ENCODE measurements at regions not wholly inside any gene's neighbourhood (a gene's known extent, or its start where the extent isn't known, plus 50 kb on each side); places are given as distances from the start of the nearest gene placed in this dataset.
A peak's percentile ranks its signal among the peaks of the same experiment; 100 is the strongest.
"Not testable (repeated sequence)": the region's sequence is repeated elsewhere in the genome, so short reads cannot be mapped to it uniquely, and the experiment has no call there.

DNA sequence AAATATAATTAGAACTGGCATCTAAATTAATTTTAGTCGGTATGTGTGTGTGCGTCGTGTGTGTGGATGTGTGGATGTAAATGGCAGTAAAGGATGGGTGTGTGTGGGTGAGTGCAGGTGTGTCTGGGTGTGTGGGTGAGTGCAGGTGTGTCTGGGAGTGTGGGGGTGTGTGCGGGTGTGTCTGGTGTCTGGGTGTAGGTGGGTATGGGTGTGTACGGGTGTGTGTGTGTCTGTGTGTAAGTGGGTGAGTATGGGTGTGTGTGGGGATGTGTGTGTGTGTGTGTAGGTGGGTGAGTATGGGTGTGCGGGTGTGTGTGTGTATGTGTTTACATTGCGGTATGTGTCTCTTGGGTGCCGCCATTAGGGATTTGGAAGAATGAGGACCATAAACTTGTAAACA lies 55.0 kb downstream of the OR11H1 start:
- H3K9me3 ChIP-seq; intact Hi-C loops (cut with DNase I); DNase-seq; H3K4me1 ChIP-seq; H3K27ac ChIP-seq; H3K36me3 ChIP-seq; H3K4me3 ChIP-seq; H3K27me3 ChIP-seq; ATAC-seq; FAIRE-seq: not testable (repeated sequence)
- 80 to 100% methylated on average over 1 to 3 of the region's 8 CpGs for WGBS, 2 donors

DNA sequence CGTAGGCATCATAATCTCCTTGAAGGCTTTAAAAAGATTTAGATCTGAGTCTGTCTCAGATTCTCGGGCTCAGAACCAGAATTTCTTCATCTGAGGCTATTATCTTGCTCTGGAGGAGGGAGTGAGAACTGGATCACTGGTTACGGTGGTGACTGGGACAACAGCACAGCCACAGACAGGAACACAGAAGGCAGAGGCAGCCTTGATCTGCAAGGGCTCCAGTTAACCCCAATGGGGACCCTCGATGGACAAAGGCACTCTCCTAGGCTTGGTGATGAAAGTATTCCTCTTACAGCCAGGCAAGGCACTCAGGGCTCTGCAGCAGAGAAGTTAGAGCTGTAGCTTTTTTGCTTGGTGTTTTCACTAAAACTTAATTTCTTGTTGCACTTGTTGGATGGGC lies 74.2 kb downstream of the OR11H1 start:
- ATAC-seq; H3K4me1 ChIP-seq; FAIRE-seq; H3K36me3 ChIP-seq; H3K27me3 ChIP-seq; H3K4me3 ChIP-seq; intact Hi-C loops (cut with DNase I); H3K9me3 ChIP-seq; DNase-seq; H3K27ac ChIP-seq: not testable (repeated sequence)
- WGBS, 2 donors, result 9% methylated on average over 2 of the region's 4 CpGs; no CpG with 5 or more reads in 1 of the 2 donors

DNA sequence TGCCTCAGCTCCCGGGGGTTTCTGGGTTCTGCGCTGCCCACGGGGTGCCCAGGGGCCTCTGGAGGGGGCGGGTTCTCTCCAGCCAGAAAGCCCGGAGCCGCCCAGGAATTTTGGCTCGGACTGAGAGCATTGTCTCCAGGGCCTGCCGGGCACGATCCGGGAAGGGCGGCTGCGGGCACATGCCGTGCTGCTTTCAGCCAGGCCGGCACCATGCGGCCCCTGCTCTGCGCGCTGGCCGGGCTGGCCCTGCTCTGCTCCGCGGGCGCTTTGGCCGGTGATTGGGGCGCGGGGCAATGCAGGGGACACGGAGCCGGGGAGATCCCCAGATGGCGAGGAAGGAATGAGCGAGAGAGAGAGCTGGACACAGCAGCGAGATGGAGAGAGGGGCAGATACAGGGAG lies 75.1 kb downstream of the OR11H1 start:
- DNase-seq; H3K4me3 ChIP-seq; H3K9me3 ChIP-seq; intact Hi-C loops (cut with DNase I); H3K4me1 ChIP-seq; H3K27me3 ChIP-seq; H3K36me3 ChIP-seq; ATAC-seq; FAIRE-seq; H3K27ac ChIP-seq: not testable (repeated sequence)
- 33 to 41% methylated on average over 5 to 11 of the region's 29 CpGs for whole genome bisulfite sequencing, 2 donors

DNA sequence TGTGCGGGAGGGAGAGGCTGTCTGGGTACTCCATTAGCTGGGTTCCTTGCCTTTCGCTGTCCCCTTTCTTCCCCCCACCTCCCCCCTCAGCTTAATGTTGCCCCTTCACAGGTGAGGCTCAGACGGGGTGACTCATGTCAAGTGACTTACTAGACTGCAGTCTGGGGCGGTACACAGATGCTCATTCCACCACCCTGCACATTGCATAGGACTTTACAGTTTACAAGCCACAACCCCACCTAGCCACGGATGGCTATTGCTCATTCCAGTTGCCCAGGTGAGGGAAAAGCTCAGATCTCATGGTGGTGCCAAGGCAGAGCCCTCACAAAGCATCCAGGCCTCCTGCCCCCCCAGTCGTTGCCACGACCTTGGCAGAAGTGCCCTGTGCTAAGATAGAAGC lies 76.2 kb downstream of the OR11H1 start:
- DNase-seq; H3K4me1 ChIP-seq; H3K9me3 ChIP-seq; ATAC-seq; H3K27me3 ChIP-seq; H3K27ac ChIP-seq; H3K4me3 ChIP-seq; H3K36me3 ChIP-seq; intact Hi-C loops (cut with DNase I); FAIRE-seq: not testable (repeated sequence)
- no CpG with 5 or more reads among the region's 7 CpGs for WGBS, 2 donors

DNA sequence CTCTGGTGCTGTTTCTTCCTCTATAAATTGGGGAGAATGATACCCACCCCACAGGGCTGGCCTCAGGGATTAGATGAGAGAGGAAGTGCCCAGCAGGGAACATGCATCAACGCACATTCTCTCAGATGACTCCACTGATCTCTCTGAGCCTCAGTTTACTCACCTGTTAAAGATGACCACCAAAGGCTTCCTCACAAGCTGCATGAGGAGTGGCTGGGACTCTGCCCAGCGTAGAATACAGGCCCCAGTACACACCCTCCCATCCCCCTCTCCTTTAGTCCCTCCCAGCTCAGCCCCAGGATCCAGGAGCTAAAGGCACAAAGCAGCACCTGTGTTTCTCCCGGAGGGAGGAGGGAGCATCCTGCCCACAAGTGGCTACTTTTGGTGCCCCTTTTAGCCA lies 76.7 kb downstream of the OR11H1 start:
- FAIRE-seq; H3K27me3 ChIP-seq; H3K4me1 ChIP-seq; ATAC-seq; DNase-seq; H3K9me3 ChIP-seq; H3K4me3 ChIP-seq; H3K27ac ChIP-seq; H3K36me3 ChIP-seq; intact Hi-C loops (cut with DNase I): not testable (repeated sequence)
- WGBS, 2 donors, result 55% methylated on average over 2 of the region's 3 CpGs; no CpG with 5 or more reads in 1 of the 2 donors

DNA sequence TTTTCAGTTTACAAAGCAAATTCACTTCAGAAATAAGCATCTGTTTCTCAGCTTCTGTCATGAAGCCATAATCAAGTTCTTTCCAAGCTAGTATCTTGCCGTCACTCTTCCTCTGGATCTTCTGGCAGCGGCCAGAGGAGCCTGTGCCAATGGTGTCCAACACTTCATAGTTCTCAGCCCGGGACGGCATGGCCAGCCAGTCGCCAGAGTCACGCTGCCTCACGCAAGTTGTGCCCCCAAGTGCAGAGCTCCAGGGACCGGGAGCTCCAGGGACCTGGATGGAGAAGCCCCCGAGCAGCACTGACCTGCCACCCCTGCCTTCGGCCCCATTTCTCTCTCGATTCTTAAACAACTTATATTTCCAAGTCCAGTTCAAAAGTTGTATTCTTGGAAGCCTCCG lies 76.9 kb upstream of the POTEH start:
- ATAC-seq; H3K36me3 ChIP-seq; H3K9me3 ChIP-seq; H3K27ac ChIP-seq; H3K4me1 ChIP-seq; H3K4me3 ChIP-seq; H3K27me3 ChIP-seq; FAIRE-seq; intact Hi-C loops (cut with DNase I): not testable (repeated sequence)
- WGBS, 2 donors, result 53 to 79% methylated on average over 10 to 12 of the region's 12 CpGs
- peak in 1 of 6 donors; percentile 77 for DNase-seq

DNA sequence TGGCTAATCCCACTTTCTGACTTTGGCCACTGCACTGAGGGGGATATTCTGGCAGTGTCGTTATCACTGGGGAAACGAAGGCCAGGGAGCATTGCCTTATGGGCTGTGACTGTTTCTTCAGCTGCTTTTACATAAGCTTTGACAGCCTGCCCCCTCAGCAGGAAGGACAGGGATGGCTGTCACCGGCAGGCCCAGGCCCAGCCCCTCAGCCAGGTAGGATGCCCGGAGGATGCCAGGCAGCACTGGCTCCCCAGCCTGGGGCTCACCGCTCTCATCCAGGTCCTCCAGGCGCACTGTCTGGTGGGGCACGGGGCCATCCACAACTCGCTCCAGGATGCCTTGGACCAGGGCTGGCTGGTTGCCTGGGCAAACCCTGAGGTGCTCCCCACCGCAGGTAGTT lies 74.7 kb upstream of the POTEH start:
- intact Hi-C loops (cut with DNase I); FAIRE-seq; H3K36me3 ChIP-seq; H3K27me3 ChIP-seq; ATAC-seq; H3K27ac ChIP-seq; H3K4me3 ChIP-seq; H3K4me1 ChIP-seq; H3K9me3 ChIP-seq: not testable (repeated sequence)
- peak in 1 of 6 donors; percentile 44 for DNase-seq
- WGBS, 2 donors, result 69 to 76% methylated on average over 2 to 6 of the region's 9 CpGs

DNA sequence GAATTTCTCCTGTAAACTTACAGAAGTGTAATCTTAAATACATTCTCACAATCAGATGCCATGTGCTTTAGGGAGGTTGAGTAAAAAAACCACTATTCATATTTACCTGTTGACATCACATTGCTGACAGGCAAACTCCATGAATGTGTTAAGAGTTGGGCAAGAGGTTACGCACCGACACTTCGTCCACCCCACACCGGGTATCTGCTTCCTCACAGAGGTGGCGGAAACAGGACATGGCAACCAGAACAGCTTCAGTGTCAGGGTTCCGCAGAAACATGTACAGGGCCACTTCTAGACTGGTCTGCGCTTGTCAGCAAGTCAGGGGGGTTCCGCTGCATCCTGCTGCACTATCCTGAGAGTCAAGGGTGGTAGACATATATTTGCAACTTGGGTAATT lies 61.6 kb upstream of the POTEH start:
- H3K36me3 ChIP-seq; intact Hi-C loops (cut with DNase I); H3K4me3 ChIP-seq; H3K27me3 ChIP-seq; FAIRE-seq; H3K27ac ChIP-seq; H3K9me3 ChIP-seq; H3K4me1 ChIP-seq; ATAC-seq: not testable (repeated sequence)
- whole genome bisulfite sequencing, 2 donors, result 60 to 70% methylated on average over 8 of the region's 8 CpGs
- DNase-seq, result peak in 1 of 6 donors; percentile 36

DNA sequence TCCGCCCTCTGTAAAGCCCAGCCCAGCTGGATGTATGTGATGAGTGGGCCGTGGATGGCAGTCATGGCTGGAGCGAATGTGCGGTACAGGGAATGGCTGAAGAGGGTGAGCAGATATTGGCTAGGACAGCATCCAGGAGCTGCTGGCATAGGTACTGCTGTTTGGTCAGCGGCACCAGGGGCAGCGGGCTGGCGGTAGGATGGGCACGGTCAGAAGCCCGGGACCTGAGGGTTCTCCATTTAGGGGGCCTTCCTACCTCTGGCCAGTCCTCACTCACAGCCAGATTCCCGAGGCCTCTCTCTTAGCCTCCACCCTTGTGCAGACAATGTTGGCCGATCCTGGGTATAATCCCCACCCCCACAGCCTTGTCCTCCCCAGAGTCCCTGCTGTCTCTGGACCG lies 53.1 kb upstream of the POTEH start:
- intact Hi-C loops (cut with DNase I); H3K27ac ChIP-seq; H3K36me3 ChIP-seq; H3K4me1 ChIP-seq; H3K9me3 ChIP-seq; H3K27me3 ChIP-seq; FAIRE-seq; H3K4me3 ChIP-seq; ATAC-seq: not testable (repeated sequence)
- peak in 1 of 6 donors; percentile 32 for DNase-seq
- 74 to 78% methylated on average over 11 of the region's 12 CpGs for WGBS, 2 donors

DNA sequence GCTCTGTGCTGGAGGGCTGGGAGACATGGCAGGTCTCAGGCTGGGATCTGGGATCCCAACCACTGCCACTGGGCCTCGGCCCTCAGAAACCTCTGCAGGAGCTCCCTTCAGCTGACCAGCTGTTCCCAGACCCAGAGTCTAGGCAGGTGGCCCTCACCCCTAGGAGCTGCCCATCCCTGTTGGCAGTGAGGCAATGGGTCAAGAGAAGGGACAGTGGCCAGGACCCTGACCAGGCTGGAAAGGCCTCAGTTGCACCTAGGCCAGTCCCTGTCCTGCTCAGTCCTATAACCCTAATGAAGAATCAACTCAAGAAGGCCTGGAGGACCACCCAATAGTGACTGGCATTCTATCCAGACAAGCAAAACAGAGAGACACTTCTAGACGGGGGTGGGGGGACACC lies 52.4 kb upstream of the POTEH start:
- DNase-seq (peak in 1 of 6 donors; percentile 37), ATAC-seq (peak in 1 of 4 donors; percentile 7)
- WGBS, 2 donors, result no CpG with 5 or more reads among the region's 2 CpGs
- H3K4me3 ChIP-seq; H3K27ac ChIP-seq; H3K9me3 ChIP-seq; FAIRE-seq; H3K36me3 ChIP-seq; intact Hi-C loops (cut with DNase I); H3K27me3 ChIP-seq; H3K4me1 ChIP-seq: not testable (repeated sequence)

DNA sequence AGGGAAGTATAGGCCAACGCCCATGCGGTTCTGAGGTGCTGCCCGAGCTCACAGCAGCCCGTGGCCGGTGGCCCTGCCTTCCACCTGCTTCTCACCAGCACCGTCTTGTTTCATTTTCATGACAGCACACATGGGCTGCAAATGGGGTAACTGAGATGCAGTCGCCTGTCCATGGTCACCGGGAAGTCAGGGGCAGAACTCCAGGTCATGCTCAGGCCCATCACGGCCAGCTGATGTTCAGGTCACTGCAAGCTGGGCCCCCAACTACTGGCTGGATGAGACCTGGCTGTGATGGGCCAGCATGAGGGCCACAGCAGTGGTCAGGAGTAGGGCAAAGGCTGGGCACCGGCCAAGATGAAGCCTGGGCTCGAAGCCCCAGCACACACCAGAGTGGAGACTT lies 51.9 kb upstream of the POTEH start:
- 64 to 68% methylated on average over 6 to 8 of the region's 11 CpGs for WGBS, 2 donors
- H3K36me3 ChIP-seq; H3K4me3 ChIP-seq; intact Hi-C loops (cut with DNase I); H3K27ac ChIP-seq; H3K9me3 ChIP-seq; FAIRE-seq; H3K27me3 ChIP-seq; H3K4me1 ChIP-seq: not testable (repeated sequence)
- peak in 1 of 4 donors; percentile 17 for ATAC-seq
- DNase-seq, result peak in 1 of 6 donors; percentile 62

Measured in pancreas (tissue), 10 donors.